ENCODE measurements at regions not wholly inside any gene's neighbourhood (a gene's known extent, or its start where the extent isn't known, plus 50 kb on each side); places are given as distances from the start of the nearest gene placed in this dataset.
"Not testable (repeated sequence)": the region's sequence is repeated elsewhere in the genome, so short reads cannot be mapped to it uniquely, and the experiment has no call there.

DNA sequence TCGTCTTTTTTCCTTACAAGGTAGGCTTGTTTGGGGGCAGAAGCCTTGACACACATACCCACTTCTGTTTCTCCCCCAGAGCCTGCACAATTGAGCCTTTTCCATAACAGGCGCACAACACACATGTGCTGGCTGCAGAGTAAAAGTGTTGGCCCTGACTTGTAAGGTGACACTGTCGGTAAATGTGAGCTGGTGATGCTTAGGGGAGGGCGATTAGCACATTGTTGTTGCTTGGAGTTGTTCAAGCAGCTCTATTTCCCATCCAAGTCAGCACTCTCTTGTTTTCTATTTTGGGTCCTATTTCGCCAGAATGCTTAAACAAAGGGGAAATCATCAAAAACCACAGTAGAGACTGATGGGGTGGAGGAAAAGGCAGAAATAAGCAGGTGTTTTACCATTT is 51.9 kb upstream of the PTPRJ start:
- TF ChIP-seq, protein P1, sequence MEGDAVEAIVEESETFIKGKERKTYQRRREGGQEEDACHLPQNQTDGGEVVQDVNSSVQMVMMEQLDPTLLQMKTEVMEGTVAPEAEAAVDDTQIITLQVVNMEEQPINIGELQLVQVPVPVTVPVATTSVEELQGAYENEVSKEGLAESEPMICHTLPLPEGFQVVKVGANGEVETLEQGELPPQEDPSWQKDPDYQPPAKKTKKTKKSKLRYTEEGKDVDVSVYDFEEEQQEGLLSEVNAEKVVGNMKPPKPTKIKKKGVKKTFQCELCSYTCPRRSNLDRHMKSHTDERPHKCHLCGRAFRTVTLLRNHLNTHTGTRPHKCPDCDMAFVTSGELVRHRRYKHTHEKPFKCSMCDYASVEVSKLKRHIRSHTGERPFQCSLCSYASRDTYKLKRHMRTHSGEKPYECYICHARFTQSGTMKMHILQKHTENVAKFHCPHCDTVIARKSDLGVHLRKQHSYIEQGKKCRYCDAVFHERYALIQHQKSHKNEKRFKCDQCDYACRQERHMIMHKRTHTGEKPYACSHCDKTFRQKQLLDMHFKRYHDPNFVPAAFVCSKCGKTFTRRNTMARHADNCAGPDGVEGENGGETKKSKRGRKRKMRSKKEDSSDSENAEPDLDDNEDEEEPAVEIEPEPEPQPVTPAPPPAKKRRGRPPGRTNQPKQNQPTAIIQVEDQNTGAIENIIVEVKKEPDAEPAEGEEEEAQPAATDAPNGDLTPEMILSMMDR (IDR thresholded peaks at IDR 0.05; ENCODE audit: low read depth, low read length) = no peak
- no peak overlapping the region for H3K4me3 ChIP-seq (ENCODE audit: low read depth, low read length)

DNA sequence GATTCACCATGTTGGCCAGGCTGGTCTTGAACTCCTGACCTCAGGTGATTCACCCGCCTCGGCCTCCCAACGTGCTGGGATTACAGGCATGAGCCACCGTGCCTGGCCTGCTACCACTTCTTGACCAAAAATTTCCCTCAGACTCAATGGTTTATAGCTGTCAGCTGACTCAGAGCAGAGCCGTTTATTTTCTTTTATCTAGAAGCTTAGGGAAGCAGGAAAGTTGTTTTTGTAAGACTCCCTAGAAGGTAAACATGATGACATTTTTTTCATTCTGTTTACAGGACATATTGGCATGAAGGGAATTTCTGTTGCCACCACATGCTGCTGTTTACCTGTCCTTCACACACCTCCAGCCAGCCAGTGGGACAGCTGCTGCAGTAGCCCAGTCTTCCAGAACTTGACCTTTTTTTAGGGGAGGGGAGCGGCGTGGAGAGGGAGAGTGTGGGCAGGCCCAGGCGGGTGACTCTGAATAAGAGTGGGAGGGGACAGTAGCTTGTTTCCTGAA is 56.1 kb upstream of the PTPRJ start:
- no peak overlapping the region for H3K4me3 ChIP-seq (ENCODE audit: low read depth, low read length)
- TF ChIP-seq, protein P1 (IDR thresholded peaks at IDR 0.05; ENCODE audit: low read depth, low read length) = no peak

DNA sequence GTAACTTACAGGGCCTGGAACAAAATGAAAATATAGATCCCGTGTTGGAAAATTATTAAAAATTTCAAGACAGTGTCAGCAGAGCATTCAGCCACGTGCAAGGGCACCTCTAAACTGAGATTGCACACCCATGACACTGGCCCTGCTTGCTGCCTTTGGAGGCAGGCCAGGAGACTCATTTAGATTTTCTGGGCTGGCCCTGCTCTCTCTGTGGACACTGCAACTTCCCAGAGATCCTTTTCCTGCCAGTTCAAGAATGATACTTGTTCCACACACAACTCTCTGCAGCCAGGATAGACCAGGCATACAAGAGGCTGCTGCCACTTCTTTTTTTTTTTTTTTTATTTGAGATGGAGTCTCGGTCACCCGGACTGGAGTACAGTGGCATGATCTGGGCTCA is 56.7 kb upstream of the PTPRJ start:
- TF ChIP-seq, protein P1 (IDR thresholded peaks at IDR 0.05; ENCODE audit: low read depth, low read length) = no peak
- H3K4me3 ChIP-seq (ENCODE audit: low read depth, low read length) = no peak overlapping the region

DNA sequence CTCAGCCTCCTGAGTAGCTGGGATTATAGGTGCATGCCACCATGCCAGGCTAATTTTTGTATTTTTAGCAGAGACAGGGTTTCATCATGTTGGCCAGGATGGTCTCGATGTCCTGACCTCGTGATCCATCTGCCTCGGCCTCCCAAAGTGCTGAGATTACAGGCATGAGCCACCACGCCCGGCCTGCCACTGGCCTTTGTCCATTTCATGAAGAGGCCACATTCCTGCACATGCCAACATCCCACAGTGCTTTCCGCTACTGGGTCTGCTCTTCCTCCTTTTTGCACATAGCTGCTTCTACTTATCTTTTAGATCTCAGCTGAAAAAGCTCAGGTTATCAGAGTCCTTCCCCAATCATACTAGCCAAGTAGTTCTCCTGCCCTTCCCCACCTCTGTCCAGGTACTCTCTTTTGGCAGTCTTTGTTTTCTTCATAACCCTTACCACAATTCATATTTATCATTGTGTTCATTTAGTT is 59.2 kb upstream of the PTPRJ start:
- H3K4me3 ChIP-seq (ENCODE audit: low read depth, low read length) = not testable (repeated sequence)

DNA sequence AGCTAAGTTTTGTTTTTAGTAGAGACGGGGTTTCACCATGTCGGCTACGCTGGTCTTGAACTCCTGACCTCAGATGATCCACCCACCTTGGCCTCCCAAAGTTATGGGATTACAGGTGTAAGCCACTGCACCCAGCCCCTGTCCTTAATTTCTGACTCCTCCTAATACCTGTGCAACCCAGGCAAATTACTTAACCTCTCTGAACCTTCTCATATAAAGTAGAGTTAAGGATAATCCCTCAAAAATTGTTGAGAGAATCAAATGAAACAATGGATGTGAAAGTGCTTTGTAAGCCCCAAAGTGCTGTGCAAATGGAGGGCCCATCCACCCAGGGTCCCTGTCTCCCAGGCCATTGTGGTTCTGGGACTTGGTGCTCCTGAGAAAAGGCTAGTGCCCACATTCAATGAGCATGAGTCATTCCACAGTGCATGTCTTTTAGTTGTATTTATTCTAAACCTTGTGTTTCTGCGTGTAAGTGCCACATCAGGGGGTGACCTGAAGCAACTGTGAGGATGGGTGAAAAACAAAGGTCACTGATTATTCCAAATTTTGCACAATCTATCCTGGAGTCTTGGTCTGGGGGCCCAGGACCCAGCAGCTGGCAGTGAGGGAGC is 61.4 kb upstream of the PTPRJ start:
- H3K4me3 ChIP-seq (ENCODE audit: low read depth, low read length) = no peak overlapping the region
- TF ChIP-seq, protein P1 (IDR thresholded peaks at IDR 0.05; ENCODE audit: low read depth, low read length) = no peak

DNA sequence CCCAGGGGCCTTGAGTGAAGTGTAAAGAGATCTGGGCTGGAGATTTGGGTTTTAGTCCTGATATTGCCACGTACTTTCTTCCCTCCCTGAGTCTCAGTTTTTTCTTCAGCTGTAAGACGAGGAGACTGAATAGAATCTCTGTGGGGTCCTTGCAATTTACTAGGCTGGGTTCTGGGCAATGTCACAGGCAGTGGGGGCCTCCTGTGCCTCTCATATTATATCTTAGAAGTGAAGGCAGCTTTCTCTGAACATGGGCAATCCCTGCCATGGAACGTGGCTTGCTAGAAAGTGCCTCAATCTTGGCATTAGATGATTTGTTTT is 62.0 kb upstream of the PTPRJ start:
- TF ChIP-seq, protein P1 (IDR thresholded peaks at IDR 0.05; ENCODE audit: low read depth, low read length) = no peak
- peak overlapping the region; percentile 41 for H3K4me3 ChIP-seq (ENCODE audit: low read depth, low read length)

DNA sequence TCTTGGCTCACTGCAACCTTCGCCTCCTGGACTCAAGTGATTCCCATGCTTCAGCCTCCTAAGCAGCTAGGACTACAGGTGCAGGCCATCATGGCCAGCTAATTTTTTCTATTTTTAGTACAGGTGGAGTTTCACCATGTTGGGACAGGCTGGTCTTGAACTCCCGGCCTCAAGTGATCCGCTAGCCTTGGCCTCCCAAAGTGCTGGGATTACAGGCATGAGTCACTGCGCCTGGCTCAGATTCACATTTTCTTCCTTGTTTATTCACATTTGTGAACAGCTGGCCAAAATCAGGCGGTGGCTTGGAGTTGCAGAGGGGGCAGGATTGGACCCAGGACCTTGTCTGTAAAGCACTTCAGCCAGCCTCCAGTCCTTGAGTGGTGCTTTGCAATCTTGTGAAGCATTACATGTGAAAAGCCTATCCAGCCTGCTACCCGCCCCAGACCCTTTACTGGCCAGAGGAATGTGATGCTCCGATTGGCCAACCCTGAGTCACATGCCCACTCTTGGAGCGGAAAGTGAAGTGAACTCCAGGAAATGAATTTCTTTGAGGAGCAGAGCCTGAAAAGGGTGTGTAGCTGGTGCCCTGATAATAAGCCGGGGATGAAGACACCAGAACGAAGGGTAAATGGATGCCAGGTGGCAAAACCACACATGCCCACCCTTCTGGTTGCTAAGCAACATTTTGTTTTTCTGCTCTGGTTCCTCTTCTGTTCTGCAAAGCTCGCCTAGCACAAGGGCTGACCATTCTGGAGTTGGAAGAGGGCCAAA is 62.6 kb upstream of the PTPRJ start:
- TF ChIP-seq, protein P1 (IDR thresholded peaks at IDR 0.05; ENCODE audit: low read depth, low read length) = no peak
- peak overlapping the region; percentile 41 for H3K4me3 ChIP-seq (ENCODE audit: low read depth, low read length)
